ENCODE measurements at regions not wholly inside any gene's neighbourhood (a gene's known extent, or its start where the extent isn't known, plus 50 kb on each side); places are given as distances from the start of the nearest gene placed in this dataset.

GRCh38 chr4:92122911-92123310 lies 180.9 kb upstream of the GRID2 start:
- no peak for DNase-seq

- DNase-seq, result no peak
These were observed 175.1 kb upstream of the GRID2 start for GRCh38 chr4:92128676-92129075.

DNA sequence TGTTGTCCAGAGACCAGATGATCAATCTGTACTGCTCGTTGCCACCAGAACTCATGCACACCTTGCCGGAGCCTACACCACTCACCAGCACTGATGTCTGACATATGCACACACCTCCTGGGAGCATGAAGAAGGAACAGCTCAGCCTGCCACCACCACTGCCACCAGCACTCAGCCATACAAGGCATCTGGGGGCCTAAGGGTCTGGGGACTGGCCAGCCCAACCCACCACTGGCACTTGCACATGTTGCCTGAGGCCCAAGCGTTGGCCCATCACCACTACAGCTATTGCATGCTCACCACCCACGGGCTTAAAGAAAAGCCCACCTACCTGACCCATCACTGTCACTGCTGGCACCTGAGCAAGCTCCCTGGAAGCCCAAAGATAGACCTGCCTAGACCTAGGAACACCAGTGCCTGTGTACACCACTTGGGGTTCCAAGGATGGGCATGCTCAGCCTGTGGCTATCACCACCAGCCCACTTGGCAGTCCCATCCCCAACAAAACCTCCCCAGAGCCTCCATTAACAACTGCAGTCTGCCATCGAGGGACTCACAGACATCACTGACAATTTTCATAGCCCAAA lies 174.3 kb upstream of the GRID2 start:
- DNase-seq, result no peak

DNA sequence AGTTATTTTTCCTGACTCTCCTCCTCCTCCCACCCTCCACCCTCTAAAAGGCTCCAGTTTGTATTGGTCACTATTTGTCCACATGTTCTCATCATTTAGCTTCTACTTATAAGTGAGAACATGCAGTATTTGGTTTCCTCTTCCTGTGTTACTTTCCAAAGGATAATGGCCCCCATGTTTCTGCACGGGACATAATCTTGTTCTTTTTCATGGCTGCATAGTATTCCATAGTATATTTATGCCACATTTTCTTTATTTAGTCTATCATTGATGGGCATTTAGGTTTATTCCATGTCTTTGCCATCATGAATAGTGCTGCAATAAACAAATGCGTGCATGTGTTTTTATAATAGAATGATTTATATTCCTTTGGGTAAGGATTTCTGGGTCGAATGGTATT lies 167.3 kb upstream of the GRID2 start:
- DNase-seq, result no peak

GRCh38 chr4:92163348-92163747 lies 140.4 kb upstream of the GRID2 start:
- no peak for DNase-seq

- DNase-seq, result no peak
These were observed 133.4 kb upstream of the GRID2 start for GRCh38 chr4:92170340-92170739.

- no peak for DNase-seq
These were observed 131.6 kb upstream of the GRID2 start for GRCh38 chr4:92172203-92172602.

DNA sequence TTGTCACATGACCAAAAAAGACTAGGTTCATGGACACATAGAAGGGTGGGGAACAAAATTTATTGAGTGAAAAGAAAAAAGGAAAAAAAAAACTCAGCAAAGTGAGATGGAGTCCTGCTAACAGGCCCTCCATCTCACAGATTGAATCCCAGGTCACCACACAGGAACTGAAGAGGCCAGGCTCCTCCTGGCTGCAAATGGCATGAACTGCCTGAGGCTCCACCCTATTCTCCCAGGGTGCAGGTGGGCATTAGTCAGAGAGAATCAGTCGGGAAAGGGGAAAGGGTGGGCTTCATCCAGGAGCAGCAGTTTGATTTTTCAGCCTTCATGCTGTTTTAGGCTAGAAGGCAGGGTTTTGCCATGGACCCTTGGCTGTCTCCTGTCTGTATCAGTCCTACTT lies 128.5 kb upstream of the GRID2 start:
- no peak for DNase-seq

DNA sequence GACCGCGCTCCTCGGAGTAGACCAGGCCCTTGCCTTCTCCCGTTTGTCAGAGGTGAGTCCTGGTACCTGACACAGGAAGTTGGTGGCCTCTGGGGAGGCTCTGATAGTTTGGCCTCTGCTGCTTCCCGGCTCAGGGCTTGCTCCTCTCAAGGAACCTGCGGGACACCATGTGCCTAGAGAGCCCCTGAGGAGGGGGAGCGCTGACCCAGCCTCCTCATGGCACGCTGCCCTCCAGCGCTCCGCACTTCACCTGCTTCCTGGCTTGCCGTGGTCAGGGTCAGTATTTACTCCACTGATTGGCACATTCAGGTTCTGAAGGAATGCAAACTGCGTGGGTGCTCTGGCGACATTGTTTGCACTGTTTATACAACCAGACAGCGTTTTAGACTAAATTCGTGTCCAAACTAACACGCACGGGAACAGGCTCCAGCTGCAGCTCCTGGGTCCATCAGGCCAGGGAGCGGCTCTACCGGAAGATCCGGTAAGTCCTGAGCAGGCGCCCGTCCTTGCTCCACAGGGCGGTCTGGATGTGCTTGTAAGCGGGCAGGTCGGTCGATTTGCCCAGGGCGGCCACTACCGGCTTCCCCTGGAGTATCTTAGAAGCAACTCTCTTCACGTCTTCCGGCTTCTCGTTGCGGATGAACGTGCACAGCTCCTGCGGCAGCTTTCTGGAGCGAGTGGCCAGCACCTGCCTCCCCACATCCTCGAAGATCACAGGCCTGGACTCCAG lies 121.6 kb upstream of the GRID2 start:
- no peak for DNase-seq

GRCh38 chr4:92182736-92183407 lies 120.9 kb upstream of the GRID2 start:
- no peak for DNase-seq

DNA sequence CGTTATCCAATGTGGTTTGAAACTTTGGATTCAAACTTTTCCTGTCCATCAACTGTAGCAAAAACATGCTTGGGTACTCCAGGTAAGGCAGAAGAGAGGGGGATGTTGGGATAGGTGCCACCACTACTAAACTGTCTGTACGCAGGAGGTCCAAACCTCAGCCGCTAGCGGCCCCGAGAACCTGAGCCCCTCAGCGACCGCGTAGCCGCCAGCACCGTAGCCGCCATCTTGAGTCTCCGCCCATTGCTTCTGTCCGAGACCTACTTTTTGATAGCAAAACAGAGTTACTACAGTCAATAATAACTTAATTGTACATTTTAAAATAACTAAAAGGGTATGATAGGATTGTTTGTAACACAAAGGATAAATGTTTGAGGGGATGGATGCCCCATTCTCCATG lies 119.9 kb upstream of the GRID2 start:
- no peak for DNase-seq

DNA sequence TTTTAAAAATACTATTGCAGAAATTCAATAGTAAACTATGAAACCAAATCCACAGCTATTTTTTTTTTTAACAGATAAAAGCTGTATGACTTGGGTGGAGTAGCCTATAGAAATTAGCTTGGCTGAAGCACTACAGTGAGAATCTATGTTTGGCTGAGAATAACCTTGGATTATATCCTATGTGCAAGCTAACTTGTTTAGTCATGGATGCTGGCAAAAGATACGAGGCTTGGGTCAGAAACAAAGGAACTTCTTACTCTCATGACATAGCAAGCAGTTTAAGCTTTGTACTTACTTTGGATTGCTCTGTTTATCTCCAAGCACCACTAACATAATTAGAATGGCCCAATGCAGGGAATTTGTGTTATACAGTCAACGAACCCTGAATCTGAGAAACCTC lies 119.2 kb upstream of the GRID2 start:
- DNase-seq, result no peak

GRCh38 chr4:92186239-92186638 lies 117.5 kb upstream of the GRID2 start:
- no peak for DNase-seq

DNA sequence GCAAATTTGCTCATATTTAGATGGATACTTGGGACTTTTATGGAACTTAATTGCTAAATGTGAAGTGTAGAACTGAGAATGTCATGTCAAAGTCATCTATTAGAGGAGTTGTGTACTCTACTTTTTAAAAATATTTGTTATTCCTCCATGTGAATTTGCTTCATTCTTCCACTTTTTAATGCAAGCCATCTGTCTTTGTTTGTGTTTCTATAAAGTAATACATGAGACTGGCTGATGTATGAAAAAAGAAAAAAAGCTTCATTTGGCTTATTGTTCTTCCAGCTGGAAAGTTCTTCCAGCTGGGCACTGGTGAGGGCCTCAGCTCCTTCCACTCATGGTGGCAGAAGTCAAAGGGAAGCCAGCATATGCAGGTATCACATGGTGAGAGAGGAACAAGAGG lies 114.6 kb upstream of the GRID2 start:
- DNase-seq, result no peak

GRCh38 chr4:92198711-92199110 lies 105.1 kb upstream of the GRID2 start:
- DNase-seq, result no peak

DNA sequence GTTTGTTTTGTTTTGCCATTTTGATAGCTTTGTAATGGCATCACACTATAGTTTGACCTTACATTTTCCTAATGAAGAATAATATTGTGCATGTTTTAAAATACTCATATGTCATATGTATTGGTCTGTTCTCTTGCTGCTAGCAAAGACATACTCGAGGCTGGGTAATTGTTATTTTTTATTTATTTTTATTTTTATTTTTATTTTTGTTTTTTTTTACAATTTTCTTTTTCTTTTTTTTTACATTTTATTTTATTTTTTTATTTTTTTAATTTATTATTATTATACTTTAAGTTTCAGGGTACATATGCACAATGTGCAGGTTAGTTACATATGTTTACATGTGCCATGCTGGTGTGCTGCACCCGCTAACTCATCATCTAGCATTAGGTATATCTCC lies 104.6 kb upstream of the GRID2 start:
- no peak for DNase-seq

- DNase-seq, result no peak
These were observed 92.9 kb upstream of the GRID2 start for GRCh38 chr4:92210906-92211305.

GRCh38 chr4:92215476-92215875 lies 88.3 kb upstream of the GRID2 start:
- DNase-seq, result no peak

DNA sequence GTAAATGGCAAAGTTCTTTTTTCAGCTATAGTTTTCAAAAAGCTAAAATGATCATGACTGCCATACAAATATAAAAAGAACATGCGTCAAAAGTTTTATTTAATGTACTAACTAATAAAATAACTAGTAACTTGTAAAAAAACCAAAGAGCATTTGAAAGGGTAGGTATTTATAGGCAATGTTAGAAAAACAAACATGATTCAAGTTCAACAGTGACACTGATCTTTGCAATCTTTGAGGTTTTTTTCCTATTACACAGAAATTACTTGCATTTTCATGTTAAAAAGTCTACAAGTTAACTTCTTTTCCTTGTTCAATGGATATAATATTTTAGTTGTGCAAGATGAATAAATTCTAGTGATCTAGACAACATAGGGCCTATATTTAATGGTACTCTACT lies 72.3 kb upstream of the GRID2 start:
- DNase-seq, result no peak

DNA sequence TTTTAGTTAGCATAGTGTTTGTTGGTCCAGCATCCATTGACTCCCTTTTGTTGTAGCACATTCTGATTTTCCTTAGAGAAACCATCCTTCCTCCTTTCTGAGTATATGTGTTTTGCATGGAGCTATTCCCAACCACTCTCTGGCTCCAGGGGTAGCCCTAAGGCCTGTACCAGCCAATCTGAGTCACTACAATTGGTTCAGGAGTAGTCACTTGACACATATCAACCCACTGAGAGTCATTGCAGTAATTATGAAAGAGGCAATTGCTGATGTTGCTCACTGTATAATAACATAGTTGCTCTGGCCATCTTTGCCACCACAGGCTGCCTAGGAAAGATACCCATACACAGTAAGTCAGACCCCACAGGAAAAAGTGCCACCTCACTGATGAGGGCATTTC lies 71.2 kb upstream of the GRID2 start:
- DNase-seq, result no peak

DNA sequence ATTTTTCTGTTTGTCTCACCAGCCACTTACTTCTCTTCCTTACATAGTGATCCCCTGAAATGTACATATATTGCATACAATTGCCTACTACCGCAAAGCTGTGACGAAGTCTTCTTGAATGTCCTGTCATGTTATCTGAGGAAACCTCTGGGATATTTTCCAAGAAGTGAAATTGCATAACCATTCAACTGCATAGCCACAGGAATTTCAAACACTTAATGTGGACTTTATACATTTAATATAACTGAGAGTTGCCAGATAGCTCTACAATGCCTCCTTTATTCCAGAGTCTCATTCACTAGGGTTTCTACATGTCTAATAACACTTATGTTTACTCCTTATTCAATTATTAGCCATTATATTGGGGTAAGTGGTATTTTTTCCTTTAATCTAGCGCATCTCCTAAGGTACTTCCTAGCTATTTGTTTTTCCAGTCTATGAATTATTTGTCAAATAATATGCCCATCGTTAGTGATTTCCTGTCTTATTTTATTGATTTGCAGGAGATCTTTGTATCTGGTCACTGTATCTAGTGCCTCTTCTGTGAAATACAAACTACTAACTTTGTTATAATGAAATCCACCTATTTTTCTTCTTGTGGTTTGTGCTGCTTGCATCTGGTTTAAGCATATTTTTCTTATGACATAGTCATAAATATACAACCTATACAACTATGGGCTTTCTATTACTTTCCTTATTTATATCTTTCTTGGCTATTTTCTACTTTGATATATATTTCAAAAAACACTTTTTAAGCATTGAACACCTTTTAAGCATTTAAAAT lies 69.2 kb upstream of the GRID2 start:
- DNase-seq, result no peak

- DNase-seq, result no peak
These were observed 68.0 kb upstream of the GRID2 start for GRCh38 chr4:92235731-92236130.

DNA sequence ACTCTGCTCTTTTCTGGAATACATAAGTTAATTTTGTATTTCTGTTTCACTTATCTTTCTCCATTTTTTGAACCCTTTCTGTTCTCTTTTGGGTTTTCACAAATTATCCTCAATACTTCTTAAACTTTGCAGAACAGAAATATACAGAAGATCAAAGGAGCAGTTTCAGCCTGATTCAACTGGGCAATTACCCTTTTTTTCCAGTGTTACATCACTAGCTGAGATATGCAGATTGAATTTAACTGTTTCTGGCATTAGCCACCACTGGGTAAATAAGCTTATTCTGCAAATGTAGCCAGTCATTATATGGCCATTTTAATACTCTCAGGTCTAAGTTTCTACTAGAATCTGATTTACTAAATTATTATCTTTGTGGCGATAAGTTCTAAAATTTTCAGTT lies 66.9 kb upstream of the GRID2 start:
- no peak for DNase-seq

GRCh38 chr4:92237559-92237958 lies 66.2 kb upstream of the GRID2 start:
- no peak for DNase-seq

All from NCI-H187 (cell line).